Amygdala (tissue), 56 donors: ENCODE measurements at regions not wholly inside any gene's neighbourhood (a gene's known extent, or its start where the extent isn't known, plus 50 kb on each side); places are given as distances from the start of the nearest gene placed in this dataset.
A peak's percentile ranks its signal among the peaks of the same experiment; 100 is the strongest.
"Not testable (repeated sequence)": the region's sequence is repeated elsewhere in the genome, so short reads cannot be mapped to it uniquely, and the experiment has no call there.

Experiments used
- DNase-seq, 56 donors: peaks; one replicate each; lab custom pipeline; 2025; lab: John Stamatoyannopoulos, UW

DNA sequence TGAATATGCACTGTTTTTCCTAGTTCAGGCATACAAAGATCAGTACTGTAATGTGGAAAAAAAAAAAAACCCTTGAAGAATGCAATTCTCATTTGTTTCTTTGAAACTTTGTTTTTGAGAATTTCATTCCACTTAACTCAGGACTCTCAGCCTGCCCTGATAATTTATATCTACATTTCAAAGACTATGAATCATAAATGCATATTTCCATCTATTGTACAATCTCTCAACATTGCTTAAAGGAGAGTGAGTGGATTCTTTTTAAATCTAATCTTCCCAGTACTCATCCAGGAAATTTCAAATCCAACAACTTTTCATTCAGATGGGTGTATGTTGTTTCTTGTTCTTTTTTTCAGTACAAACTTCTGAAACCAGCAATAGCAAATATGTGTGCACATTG, 322.2 kb upstream of the DDI1 start:
- DNase-seq = no peak

DNA sequence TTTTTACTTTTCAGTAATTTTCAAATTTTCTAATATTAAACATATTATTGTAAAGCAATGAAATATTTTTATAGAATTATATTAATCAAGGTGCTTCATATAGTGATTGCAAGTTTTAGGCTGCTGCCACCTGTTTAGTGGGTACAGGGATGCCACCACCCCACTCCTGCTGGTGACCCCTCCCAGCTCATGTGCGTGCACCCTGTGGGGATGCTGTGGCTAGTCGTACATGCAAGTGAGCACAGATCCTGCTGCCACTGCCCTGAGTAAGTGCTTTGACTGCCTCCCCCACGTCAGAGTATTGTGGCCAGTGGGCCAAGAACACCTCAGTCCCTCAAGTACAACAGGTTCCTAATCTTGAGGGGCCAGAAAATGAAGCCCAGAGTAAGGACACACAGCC, 320.1 kb upstream of the DDI1 start:
- DNase-seq = no peak

DNA sequence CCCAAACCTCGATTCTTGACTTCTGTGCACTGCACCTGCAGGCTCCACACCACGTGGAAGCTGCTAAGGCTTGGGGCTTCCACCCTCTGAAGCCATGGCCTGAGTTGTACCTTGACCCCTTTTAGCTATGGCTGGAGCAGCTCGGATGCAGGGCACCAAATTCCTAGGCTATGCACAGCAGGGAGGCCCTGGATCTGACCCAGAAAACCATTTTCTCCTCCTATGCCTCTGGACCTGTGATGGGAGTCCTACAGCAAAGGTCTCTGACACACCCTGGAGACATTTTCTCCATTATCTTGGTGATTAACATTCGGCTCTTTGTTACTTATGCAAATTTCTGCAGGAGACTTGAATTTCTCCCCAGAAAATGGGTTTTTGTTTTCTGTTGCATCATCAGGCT, 309.2 kb upstream of the DDI1 start:
- DNase-seq = no peak

DNA sequence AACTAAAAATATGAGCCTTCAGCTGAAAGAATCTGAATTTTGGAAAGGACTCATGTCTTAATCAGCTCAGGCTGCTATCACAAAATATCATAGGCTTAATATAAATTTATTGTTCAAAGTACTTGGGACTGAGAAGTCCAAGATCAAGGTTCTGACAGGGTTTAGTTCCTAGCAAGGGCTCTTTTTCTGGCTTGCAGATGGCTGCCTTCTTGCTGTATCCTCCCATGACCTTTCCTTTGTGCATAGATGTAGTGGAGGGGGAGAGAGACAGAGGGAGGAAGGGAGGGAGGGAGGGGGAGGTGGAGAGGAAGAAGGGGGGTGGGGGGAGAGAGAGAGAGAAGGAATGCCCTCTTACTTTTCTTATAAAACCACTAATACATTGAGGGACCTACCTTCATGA, 306.8 kb upstream of the DDI1 start:
- DNase-seq = no peak

GRCh38 chr11:103730131-103730940, 306.1 kb upstream of the DDI1 start:
- no peak for DNase-seq

- DNase-seq = no peak
Measured at GRCh38 chr11:103731670-103732069, 304.8 kb upstream of the DDI1 start.

DNA sequence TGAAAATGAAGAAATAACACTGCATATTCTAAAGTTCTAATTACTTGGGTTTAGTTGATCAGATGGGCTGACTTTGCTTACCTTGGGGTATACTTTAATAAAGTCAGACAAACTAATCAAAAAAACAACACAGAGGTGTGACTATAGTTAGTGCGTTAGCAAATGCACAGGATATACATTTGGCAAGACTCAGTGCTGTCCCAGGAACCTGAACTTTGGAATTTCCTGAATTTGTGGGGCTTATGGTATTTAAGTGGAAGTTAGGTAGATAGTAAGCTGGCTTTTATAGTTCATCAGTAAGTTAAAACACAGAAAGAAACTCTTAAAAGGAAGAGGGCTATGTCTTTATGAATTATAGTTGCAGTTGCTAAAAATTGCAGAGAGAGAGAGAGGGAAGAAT, 302.6 kb upstream of the DDI1 start:
- DNase-seq = no peak

- DNase-seq = no peak
Measured at GRCh38 chr11:103735497-103736032, 300.9 kb upstream of the DDI1 start.

- DNase-seq = no peak
Measured at GRCh38 chr11:103736315-103737036, 300.0 kb upstream of the DDI1 start.

- peak in 13 of 56 donors; percentile 0 to 49 (median 12) for DNase-seq
Measured at GRCh38 chr11:103737037-103737622, 299.3 kb upstream of the DDI1 start.

DNA sequence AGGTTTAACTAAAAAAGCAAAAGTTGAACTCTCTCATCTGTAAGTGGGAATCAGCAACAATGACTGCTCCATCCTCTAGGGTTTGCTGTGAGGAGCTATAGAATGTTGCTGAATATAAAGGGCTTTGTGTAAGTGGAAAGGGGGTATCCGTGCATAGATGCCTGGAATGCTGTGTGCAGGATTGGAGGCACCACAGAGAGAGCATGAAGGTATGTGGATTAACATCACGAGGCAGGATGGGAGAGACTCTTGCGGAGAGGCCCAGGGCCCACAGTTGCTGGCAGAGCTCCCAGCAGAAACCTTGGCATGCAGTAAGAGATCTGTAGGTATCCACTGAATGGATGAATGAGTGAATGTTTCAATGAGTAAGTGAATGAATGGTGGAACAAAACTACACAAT, 298.7 kb upstream of the DDI1 start:
- peak in 1 of 56 donors; percentile 6 for DNase-seq

DNA sequence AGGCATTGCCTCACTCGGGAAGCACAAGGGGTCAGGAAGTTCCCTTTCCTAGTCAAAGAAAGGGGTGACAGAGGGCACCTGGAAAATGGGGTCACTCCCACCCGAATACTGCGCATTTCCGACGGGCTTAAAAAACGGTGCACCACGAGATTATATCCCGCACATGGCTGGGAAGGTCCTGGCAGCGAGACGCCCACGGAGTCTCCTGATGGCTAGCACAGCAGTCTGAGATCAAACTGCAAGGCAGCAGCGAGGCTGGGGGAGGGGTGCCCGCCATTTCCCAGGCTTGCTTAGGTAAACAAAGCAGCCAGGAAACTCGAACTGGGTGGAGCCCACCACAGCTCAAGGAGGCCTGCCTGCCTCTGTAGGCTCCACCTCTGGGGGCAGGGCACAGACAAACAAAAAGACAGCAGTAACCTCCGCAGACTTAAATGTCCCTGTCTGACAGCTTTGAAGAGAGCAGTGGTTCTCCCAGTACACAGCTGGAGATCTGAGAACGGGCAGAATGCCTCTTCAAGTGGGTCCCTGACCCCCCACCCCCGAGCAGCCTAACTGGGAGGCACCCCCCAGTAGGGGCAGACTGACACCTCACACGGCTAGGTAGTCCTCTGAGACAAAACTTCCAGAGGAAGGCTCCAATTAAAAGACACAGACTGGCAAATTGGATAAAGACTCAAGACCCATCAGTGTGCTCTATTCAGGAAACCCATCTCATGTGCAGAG, 297.2 kb upstream of the DDI1 start:
- not testable (repeated sequence) for DNase-seq

- no peak for DNase-seq
Measured at GRCh38 chr11:103744496-103745153, 291.8 kb upstream of the DDI1 start.

DNA sequence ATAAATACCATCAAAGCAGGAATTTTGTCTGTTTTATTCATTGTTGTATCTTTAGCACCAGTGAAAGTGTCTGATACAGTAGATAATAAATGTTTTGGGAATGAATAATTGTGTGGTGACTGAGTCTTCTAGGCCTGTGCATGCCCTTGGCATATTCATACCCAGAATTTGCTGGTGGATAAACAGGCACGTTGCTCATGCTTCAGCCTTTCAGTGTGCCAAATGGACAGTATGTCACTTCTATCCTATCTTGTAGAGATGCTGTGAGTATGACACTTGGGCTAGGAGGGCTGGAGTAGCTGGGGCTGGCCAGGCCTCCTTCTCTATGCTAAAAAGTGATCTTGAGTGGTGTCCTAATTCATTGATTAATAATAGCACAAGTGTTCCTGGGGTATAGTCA, 287.3 kb upstream of the DDI1 start:
- no peak for DNase-seq

GRCh38 chr11:103768816-103769215, 267.6 kb upstream of the DDI1 start:
- no peak for DNase-seq

DNA sequence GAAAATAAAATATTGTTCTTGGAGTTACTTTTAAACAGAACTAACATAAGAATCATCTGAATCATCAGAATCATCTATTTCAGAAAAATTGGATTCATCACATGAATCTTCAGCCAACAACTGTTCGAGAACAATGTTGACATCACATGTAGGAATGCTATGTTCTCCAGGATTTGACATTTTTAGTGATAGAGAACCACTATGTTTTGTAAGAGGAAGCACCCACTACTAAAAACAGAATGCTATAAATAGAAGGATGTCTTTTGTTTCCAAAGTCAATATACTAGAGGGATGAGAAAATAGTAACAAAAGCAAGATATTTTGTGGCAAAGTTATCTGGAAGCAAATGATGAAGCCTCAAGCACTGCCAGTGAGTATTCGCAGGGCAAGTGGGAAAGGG, 263.4 kb upstream of the DDI1 start:
- DNase-seq = no peak

DNA sequence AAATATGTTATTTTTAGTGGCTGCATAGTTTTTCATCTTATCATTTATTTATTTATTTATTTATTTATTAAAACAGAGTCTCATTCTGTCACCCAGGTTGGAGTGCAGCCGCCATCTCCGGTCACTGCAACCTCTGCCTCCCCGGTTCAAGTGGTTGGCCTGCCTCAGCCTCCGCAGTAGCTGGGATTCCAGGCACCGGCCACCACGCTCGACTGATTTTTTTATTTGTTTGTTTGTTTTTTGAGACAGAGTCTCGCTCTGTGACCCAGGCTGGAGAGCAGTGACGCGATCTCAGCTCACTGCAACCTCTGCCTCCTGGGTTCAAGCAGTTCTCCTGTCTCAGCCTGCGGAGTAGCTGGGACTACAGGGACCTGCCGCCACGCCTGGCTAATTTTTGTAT, 262.9 kb upstream of the DDI1 start:
- no peak for DNase-seq

DNA sequence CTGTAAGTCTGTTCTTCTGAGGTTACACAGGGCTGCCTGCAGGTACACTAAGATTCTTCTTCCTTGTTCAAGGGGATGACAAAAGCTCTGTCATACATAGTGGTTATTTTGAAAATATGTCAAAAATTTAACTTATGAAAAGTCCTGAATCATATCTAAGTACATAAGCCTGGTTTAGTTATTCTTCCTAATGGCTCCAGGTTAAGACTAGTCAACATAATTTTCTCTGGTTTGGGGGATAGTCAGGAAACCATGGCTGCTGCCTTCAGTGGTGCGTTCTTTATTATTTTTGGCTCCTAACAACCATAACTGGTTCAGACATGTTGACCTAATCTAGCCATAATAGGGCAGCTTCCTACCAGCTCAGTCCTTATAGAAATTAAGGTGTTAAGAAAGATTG, 257.4 kb upstream of the DDI1 start:
- no peak for DNase-seq

DNA sequence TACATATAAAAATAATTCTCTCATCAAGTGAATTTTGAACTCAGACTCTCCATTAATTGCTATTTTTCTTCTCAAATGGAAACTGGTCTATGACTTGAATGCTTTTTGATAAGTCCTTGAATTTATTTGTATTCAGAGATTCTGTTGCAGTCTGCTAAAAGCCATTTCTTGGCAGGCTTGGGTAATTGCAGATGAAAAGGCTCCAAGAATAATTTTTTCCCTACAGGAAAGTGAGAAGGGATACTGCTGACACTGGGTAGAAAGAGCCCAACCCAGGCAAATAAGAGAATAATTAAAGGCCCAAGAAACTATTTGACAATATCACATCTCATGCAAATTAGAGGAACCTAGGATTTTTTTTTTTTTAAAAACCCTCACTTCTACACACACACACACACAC, 246.5 kb upstream of the DDI1 start:
- DNase-seq = no peak

GRCh38 chr11:103792981-103793468, 243.4 kb upstream of the DDI1 start:
- DNase-seq = no peak
